ENCODE measurements at regions not wholly inside any gene's neighbourhood (a gene's known extent, or its start where the extent isn't known, plus 50 kb on each side); places are given as distances from the start of the nearest gene placed in this dataset.

- TF ChIP-seq CTCF (IDR thresholded peaks at IDR 0.05 in 8 of 11, conservative IDR thresholded peaks at IDR 0.05 in 3 of 11): no peak
- TF ChIP-seq POLR2A (IDR thresholded peaks at IDR 0.05): no peak
- no peak for TF ChIP-seq POLR2AphosphoS5 (IDR thresholded peaks at IDR 0.05)
Observed at GRCh38 chr5:25387953-25388352, 743.2 kb upstream of the CDH10 start.
